NCI-H128 (cell line): ENCODE measurements at regions not wholly inside any gene's neighbourhood (a gene's known extent, or its start where the extent isn't known, plus 50 kb on each side); places are given as distances from the start of the nearest gene placed in this dataset.

Experiments
- DNase-seq: peaks from one replicate; lab custom pipeline; 2025; ENCODE audit not compliant: unreplicated experiment; lab: John Stamatoyannopoulos, UW

DNA sequence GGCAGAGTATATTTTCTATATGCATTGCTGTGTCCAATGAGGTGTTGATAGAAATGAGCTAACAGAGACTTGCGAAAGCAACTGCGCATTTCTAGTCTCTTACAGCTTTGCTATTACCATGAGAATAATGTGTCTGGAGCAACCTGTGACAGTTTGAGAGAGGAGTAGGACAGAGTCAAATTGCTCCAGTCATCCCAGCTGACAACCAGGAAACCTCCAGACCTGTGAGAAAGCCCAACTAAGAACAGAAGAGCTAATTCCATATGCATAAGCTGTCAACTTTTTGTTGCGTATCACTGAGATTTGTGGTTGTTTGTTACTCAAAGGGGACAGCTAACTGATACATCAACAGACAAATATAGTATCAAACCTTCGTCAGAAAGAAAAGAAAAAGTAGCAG is 354.1 kb upstream of the LRRC7 start:
- no peak for DNase-seq

DNA sequence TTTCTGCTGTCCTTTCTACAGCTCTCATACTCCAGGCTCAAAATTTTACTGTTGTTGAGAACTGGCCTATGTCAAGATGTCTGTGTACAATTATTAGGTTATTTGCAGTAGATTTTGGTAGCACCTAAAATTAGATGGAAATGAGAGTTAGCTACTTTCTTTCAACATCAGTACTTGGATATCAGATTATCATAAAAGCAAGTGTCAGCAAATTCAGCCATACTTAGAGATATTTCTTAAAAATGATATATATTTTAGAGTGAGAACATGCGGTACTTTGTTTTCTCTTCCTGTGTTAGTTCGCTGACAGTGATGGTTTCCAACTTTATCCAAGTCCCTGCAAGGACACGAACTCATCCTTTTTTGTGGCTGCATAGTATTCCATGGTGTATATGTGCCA is 351.8 kb upstream of the LRRC7 start:
- DNase-seq = no peak

DNA sequence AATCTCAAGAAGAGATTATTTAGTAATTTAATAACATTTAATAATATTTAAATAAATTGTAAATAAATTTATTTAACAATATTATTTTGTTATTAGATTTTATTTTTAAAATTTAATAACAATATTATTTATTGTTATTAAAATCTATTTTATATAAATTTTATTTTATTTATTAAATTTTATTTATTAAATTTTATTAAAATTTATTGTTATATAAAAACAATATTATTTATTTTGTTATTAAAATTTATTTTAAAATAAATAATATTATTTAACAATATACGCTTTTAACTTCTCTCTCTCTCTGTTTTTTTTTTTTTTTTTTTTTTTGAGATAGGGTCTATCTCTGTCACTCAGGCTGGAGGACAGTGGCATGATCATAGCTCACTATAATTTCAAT is 347.1 kb upstream of the LRRC7 start:
- no peak for DNase-seq

DNA sequence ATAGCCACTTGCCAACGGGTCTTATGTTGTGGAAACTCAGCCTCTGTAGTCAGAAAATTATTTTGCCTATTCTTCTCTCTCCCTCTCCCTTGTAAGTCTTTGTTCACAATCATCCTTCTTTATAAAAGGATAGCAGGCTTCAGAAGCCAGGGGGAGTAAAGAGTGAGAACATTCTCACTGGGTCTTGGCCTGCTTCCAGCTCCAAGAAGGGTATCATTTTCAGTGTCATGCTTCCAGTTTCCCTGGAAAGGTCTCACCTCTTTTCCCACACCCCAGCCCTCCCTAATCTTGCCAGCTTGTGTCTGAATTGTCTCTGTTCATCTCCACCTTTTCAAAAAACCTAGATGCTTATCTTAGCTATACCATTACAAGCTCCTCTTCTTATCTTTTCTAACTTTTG is 346.2 kb upstream of the LRRC7 start:
- peak; percentile 68 for DNase-seq

DNA sequence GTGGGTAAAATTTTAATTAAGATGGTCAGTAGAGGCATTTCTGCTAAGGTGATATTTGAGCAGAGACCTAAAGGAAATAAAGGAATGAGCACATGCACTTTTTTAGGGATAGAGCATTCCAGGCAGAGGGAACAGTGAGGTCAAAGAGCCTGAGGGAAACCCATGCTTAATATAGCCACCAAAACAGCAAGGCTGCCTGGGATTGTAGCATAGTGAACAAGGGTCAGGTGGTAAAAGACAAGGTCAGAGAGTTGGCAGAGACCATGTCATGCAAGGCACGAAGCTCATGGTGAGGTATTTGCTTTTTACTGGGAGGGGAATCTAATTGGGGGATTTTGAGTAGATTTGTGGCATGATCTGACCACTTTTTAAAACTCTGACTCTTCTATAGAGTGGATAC is 344.6 kb upstream of the LRRC7 start:
- DNase-seq = no peak

DNA sequence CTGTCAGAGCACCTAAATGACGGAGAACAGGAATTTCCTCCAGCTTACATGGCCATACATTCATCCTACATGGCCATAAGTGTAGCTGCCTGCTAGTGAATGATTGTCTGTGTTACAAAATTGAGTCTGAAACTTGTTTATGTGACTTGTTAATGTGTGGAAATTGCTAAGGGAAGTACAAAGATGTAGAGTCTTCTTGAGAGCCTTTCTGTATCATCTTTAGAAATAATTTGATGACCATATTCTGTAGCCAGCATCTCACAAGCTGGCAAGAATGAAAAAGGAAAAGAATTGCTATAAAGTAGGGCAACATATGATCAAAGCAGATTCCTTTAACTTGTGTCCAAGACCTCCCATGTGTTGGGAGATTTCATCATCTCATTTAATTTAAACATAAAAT is 339.2 kb upstream of the LRRC7 start:
- DNase-seq = no peak

DNA sequence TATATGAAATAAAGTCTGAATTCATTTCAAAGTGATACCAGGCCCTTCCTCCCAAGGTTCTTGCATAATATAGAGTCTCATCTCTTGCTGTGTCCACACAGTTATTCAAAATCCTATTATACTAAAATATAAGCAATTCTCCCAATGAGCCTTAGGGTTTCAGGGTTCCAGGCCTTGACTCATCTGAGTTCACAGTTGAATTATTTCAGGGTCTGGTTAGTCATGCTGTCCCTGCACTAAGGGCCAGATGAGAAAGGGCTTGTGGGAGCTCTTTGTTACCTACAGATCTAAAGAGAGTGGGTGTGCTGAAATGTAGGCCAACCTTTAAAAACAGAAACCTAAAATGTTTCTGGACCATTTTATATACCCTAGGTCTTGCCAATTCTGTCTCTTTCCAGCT is 337.5 kb upstream of the LRRC7 start:
- no peak for DNase-seq

DNA sequence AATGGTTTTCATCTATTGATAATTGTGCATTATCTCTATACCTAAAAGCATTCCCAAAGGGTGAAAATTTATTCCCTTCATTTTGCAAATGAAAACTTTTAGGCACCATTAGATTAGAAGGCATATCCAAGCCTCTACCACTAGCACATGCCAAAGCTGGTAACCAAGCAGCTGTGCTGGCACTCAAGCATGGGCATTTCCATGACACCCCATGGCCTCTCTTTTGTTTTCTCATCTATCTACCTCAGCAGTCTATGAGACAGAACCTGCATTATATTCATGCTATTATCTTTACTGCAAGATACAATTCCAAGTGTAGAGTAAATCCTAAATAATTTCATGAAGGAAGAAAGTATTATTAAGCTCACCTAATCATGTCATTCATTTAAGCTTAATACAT is 334.3 kb upstream of the LRRC7 start:
- DNase-seq = no peak

DNA sequence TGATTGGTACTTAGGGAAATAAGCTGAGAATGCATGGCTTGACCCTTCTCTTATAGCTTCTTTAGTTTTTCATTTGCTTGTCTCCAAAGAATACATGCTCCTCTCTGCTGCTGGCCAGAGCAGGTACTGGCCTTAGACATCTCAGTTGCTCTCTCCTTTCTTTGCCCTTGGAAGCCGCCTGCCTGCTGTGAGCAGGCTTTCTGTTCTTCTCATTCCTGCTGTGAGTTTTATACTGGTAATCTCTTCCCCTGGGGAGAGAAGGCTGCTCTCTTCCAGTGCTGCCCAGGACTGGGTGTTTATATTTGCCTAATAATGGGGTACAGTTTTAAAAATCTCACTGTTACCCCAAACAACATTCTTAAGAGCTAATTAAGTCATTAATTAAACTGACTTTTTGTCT is 323.5 kb upstream of the LRRC7 start:
- no peak for DNase-seq

DNA sequence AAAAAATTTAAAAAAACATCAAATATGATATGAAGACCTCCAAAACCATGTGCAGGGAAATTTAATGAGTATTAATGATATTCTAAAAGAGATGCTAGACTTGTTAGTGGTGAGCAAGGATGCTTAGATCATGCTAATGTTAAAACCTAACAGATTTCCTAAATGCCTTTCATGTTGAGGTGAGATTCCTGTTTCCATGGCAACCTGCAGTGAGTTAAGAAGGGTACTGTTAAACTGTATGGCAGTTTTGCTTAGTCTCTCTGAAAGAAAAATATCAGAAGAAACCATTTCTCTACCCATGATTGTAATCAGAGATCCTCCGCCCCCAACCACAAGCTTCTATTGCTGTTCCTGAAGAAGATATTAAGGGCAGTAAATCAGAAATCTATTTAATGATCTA is 321.6 kb upstream of the LRRC7 start:
- DNase-seq = no peak

DNA sequence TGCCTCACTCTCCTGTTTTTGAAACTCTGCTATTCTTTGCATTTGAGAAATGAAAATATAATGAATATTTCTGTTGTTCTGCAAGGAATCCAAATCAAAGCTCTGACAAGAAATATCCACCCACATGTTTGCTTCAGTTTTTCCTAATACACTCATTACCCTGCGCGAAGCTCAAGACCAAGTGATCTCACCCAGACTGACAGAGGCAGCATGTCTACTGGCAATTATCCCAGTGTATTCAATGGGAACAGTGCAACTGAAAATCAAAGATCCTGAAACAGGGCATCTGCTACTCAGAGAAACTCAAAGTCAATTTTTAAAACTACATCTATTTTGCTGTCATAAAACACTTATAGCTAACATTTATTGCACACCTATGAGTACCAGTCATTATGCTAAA is 321.0 kb upstream of the LRRC7 start:
- no peak for DNase-seq

DNA sequence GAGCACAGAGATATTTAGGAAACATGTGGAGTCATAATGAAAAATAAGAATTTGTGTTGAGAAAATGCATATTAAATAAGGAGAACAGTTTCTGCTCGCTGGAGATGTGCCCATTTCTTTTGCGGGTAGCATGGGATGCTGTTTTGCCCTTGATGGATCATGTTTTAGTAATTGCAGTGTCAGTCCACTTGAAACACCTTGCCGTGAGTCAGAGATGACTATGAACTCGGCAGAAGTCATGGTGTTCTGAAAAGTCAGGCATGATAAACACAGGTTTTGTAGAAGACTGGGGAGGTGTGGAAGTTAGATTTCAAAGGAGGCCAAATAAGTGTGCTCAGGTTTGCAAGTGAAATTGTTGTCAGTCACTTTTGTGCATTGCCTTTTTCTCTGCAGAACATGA is 315.0 kb upstream of the LRRC7 start:
- DNase-seq = no peak

DNA sequence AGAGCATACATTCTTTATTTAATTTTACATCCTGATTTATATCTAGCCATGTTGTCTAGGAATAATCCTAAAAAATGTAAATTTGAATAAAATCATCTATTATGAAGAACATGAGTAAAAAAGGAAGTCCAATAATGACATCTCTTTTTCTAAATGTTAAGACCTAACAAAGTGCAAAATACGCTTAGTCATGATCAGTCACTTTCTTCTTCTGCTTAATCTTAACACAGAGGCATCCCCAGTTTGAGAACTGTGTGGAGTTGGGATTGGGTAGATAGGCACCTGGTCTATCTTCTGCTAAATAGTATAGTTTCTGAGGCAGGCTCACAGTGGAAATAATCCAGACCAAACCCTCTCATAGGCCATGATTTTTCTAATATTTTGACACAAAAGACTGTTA is 311.7 kb upstream of the LRRC7 start:
- DNase-seq = no peak

DNA sequence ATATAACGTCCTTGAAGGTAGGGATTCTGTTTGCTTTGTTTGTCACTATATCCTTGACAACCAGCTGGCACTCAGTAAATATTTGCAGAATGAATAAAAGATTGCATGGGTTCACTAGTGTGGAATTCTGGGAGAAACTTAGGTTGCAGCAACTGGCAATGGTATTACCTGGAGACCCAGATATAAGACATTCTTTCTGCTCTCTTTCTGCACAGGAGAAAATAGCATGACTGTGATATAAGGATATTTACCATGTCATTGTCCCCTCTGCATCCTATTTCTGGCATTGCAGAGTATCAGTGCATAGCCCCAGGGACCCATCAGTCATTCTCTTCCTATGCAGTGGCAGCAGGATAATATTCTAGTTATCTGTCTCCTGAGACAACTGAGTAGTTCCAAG is 308.9 kb upstream of the LRRC7 start:
- no peak for DNase-seq

DNA sequence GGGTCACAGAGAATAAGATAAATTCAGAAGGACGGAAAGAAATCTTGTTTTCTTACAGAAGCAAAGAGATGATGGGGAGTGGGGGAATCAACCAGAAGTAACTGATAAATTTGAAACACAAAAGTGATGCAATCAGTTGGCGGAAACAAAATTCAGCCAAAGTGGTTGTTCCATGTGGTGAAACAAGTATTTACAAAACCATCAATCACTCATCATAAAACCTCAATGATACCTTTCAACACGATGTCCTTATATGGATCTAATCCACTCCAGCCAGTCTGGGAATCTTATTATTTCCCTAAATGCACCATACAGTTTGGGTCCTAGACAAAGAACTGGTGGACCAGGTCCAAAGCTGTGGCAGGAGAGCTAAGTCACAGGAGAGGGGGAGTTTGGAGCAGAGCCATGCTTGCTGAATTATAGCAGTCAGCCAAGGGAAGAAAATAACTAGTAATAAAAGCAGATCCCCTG is 303.8 kb upstream of the LRRC7 start:
- DNase-seq = peak; percentile 76

DNA sequence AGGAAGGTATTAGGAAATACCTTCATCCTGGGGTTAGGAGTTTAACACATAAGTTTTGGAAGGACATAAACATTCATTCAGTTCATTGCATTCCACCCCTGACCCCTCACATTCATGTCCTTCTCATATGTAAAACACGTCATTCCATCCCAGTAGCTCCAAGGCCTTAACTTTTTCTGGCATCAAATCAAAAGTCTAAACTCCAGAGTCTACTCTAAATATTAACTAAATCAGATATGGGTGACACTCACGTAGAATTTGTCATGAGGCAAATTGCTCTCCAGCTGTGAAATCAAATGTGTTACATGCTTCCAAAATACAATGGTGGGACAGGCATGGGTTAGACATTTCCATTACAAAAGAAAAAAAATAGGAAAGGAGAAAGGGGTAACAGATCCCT is 298.2 kb upstream of the LRRC7 start:
- no peak for DNase-seq

DNA sequence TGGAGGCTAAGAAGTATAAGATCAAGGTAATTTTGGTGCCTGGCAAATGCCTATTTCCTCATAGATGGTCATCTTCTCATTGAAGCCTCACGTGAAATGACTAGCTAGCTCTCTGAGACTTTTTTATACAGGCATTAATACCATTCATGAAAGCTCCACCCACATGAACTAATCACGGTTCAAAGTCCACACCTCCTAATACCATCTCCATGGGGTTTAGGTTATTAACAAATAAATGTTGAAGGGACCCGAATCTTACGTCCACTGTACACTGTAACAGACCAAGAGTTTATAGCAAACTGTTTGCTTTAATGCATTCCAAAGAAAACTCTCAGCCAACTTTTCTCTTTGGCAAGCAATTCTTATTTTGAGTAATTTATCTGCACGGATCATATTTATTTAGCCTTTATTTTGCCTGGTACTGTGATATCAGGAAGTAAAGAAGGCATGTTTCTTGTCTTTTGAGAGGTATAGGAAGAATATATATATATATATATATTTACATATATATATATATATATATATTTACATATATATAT is 296.1 kb upstream of the LRRC7 start:
- no peak for DNase-seq

DNA sequence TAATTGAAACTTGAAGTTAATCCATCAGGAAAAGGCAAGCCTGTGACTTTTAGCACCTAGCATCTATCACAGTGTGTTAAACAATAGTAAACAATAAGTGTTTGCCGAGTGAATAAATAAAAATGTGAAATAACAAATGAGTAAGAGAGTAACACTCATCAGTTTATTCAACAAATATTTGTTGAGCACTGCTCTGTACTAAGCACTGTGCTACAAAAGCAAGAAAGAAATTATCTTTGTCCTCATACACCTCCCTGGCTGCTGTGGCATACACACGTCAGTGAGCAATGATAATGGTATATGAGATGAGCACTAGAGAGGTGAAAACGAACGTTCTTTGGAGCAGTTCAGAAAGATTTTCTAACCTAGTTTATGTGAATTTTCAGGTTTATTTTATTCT is 295.0 kb upstream of the LRRC7 start:
- no peak for DNase-seq

DNA sequence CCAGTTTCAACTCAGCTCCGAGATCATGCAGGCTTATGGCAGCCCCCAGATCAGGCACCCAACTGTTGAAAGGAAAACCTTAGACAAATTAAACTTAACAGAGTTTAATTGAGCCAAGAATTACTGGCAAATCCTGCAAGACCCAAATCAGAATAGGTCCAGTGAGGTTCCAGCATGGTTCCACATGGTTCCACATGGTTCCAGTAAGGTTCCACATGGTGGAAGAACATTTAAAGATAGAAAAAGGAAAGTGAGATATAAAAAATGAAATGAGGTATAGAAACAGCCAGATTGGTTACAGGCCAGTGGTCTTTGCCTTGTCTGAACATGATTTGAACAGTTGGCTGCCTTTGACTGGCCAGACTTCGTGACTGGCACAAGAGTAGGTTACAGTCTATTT is 288.8 kb upstream of the LRRC7 start:
- no peak for DNase-seq

DNA sequence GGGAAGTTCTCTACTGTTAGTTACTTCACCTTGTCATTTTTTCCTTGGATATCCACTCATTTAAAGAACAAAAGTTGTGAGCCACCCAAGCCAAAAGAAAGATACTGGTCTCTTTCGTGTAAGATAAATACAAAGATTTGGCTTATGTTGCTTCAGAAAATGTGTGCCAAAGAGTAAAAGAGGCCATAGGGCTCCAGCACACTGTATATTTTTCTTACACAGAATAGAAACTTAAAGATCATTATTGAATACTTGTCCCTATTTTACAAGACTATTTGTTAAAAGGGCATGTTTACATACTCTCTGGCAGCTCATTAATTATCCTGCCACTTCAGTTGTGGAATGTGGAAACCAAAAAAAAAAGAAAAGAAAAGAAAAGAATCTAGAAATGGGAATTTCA is 284.2 kb upstream of the LRRC7 start:
- DNase-seq = no peak

DNA sequence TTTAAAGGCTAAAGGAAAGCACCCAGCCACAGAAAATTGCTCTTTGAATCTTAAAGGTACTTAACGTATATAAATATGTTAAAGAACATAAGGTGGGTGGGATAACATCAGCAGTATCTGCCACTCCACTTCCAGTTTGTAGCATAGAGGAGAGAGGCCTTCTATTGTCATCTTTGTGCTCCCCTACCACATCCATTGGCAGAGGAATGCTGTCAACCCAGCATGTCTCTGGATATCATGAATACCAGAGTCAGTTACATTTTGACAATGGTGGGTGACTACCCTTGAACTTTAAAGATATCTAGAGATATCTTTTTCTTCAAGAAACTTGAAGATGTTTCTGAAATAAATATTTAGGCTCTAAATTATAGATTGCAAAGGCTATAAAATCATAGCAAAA is 283.2 kb upstream of the LRRC7 start:
- no peak for DNase-seq

DNA sequence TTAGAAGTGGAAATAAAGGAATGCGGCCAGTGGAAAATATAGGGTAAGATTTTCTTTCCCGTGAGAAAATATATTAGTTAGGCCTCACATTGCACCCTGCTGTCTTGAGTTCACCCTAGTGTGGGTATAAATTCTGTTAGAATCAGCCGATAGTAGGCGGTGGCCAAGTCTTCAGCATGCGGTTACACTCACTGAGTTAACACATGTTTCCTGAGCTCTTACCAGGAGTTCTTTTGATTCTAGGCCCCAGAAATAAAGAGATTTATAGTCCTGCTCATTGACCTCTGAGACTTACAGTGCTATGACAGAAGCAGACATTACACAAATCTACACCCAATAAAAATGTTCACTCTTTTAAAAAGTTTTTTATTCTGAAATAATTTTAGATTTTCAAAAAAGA is 279.3 kb upstream of the LRRC7 start:
- DNase-seq = no peak

DNA sequence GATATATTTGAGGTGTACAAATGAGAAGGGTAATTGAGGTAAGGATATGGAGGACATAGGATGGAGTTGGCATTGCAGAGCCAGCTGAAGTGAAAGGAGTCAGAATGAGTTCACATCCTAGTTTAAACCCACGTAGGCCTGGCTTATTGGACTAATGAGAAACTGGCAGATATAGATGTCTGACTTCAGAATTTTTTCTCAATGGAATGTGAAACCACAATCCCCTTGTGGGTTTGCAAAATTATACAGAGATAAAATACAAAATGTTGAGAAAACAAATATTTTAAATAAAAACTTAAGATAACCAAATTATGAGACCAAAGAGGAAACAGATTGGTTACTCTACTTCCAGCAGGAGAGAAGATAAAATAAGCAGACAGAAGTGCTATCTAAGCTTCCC is 277.4 kb upstream of the LRRC7 start:
- DNase-seq = no peak

DNA sequence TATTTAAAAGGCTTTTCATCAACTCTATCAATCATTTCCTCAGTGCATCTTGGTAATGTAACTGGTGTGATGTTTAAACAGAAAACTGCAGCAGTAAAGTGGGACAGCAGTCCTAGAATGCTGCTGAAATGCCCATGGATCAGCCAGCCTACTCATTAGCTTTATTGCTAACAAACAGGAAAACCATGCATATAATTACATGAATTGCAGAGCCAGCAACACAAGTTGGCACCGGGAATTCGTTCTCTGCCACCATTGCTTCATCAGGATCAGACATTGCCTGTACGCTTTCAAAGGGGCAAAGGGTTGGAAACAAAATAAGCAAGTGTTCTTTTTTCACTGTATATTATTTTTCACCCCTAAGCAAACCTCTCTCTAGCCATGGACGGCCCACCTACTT is 276.2 kb upstream of the LRRC7 start:
- DNase-seq = no peak
